HUES64 (cell line): ENCODE measurements at regions not wholly inside any gene's neighbourhood (a gene's known extent, or its start where the extent isn't known, plus 50 kb on each side); places are given as distances from the start of the nearest gene placed in this dataset.

Experiments
- H3K27ac ChIP-seq: 2 replicates; pipeline ENCODE4 v1.7.0; 2013; ENCODE audit warnings: low read depth, low read length, inconsistent platforms
- H3K27me3 ChIP-seq: 2 replicates; pipeline ENCODE4 v1.6.1; 2013; ENCODE audit warnings: mild to moderate bottlenecking, low read length; ENCODE audit not compliant: insufficient read depth
- H3K36me3 ChIP-seq: 2 replicates; pipeline ENCODE4 v1.6.1; 2013; ENCODE audit warnings: mild to moderate bottlenecking, low read length; ENCODE audit not compliant: insufficient read depth
- H3K4me1 ChIP-seq: 2 replicates; pipeline ENCODE4 v1.6.1; 2013; ENCODE audit warnings: mild to moderate bottlenecking, low read length, moderate library complexity; ENCODE audit not compliant: insufficient read depth
- H3K4me3 ChIP-seq: 2 replicates; pipeline ENCODE4 v1.5.1; 2013; ENCODE audit warnings: mild to moderate bottlenecking, low read length, moderate library complexity
- H3K9ac ChIP-seq: 2 replicates; pipeline ENCODE4 v1.6.1; 2013; ENCODE audit warnings: mild to moderate bottlenecking, low read depth, low read length
- H3K9me3 ChIP-seq: 2 replicates; pipeline ENCODE4 v1.6.1; 2013; ENCODE audit warnings: low read depth, low read length; ENCODE audit not compliant: insufficient read depth
- WGBS: fragments of 150-250, 120-280 bp; methylation state at CpG from one replicate; pipeline ENCODE4 v1.1.7; 2013; ENCODE audit warnings: missing lambda C conversion rate; 5-methylcytosine and 5-hydroxymethylcytosine counted together

- no peaks in the 10 kb centered on the region for H3K36me3 ChIP-seq
- no peak overlapping the region for H3K9ac ChIP-seq
- H3K9me3 ChIP-seq = peaks cover 16% of the 10 kb centered on the region
- H3K4me3 ChIP-seq = no peak overlapping the region
- H3K27me3 ChIP-seq = no peaks in the 10 kb centered on the region
- no peaks in the 10 kb centered on the region for H3K4me1 ChIP-seq
- WGBS = 93% methylated on average over 1 of the region's 2 CpGs
- H3K27ac ChIP-seq = no peak overlapping the region
Observed at GRCh38 chr13:81682081-81682630, 1341.2 kb upstream of the SPRY2 start.

DNA sequence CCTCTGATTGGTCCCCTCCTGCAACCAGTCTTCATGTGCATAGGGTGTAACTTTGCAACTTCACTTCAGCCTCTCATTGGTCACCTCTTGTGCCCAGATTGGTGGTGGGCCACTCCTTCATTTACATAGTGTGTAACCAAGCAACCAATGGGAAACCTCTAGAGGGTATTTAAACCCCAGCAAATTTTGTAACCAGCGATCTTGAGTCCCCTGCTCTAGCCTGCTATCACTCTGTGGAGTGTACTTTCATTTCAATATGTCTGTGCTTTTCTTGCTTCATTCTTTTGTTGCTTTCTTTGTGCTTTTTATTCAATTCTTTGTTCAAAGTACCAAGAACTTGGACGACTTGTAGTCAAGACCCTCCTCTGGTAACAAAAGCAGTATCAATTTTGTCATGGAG is 1336.9 kb upstream of the SPRY2 start:
- Histone ChIP-seq H3K27ac (no peak overlapping the region), H3K27me3 (no peaks in the 10 kb centered on the region), H3K4me3 (no peak overlapping the region), H3K9me3 (peaks cover 19% of the 10 kb centered on the region), H3K4me1 (no peaks in the 10 kb centered on the region), H3K9ac (no peak overlapping the region), H3K36me3 (no peaks in the 10 kb centered on the region)
- WGBS = 91% methylated on average over 2 of the region's 2 CpGs

GRCh38 chr13:81676008-81676407 is 1335.1 kb upstream of the SPRY2 start:
- Histone ChIP-seq H3K36me3 (no peaks in the 10 kb centered on the region), H3K9ac (no peak overlapping the region)
- 95% methylated on average over 11 of the region's 11 CpGs for WGBS

GRCh38 chr13:81671064-81671463 is 1330.1 kb upstream of the SPRY2 start:
- Histone ChIP-seq H3K9me3 (no peaks in the 10 kb centered on the region), H3K4me1 (peaks cover 19% of the 10 kb centered on the region), H3K27me3 (no peaks in the 10 kb centered on the region), H3K36me3 (no peaks in the 10 kb centered on the region), H3K4me3 (no peak overlapping the region), H3K9ac (no peak overlapping the region), H3K27ac (no peak overlapping the region)
- WGBS = 96% methylated on average over 2 of the region's 3 CpGs

More at GRCh38 chr13:81676008-81676407, 1335.1 kb upstream of the SPRY2 start:
- no peak overlapping the region for H3K27ac ChIP-seq
- no peaks in the 10 kb centered on the region for H3K27me3 ChIP-seq
- peaks cover 2% of the 10 kb centered on the region for H3K4me1 ChIP-seq
- H3K4me3 ChIP-seq = no peak overlapping the region
- peaks cover 19% of the 10 kb centered on the region for H3K9me3 ChIP-seq

GRCh38 chr13:81670048-81670447 is 1329.1 kb upstream of the SPRY2 start:
- Histone ChIP-seq H3K4me1 (peaks cover 19% of the 10 kb centered on the region), H3K9ac (no peak overlapping the region), H3K9me3 (no peaks in the 10 kb centered on the region), H3K4me3 (no peak overlapping the region), H3K36me3 (no peaks in the 10 kb centered on the region), H3K27me3 (no peaks in the 10 kb centered on the region), H3K27ac (no peak overlapping the region)
- 58% methylated on average over 2 of the region's 2 CpGs for WGBS

DNA sequence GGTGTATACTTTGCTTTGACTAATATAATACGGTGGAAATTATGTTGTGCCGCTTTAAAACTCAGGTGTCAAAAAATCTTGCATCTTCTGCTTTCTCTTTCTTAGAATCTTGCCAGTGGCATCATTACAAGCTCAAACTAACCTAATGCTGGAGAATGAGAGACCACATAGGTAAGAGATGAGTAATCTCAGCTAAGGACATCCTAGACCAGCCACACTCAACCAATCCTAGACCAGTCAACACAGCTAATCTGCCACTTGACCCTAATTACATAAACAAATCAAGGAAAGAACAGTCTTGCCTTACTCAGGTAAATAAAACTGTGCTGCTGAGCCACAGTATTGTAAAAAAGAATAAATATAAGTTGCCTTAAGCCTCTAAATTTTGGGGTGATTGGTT is 1323.9 kb upstream of the SPRY2 start:
- 93% methylated on average over 2 of the region's 2 CpGs for WGBS
- Histone ChIP-seq H3K9ac (no peak overlapping the region), H3K27me3 (no peaks in the 10 kb centered on the region), H3K36me3 (no peaks in the 10 kb centered on the region), H3K27ac (no peak overlapping the region), H3K4me1 (peaks cover 8% of the 10 kb centered on the region), H3K4me3 (no peak overlapping the region), H3K9me3 (no peaks in the 10 kb centered on the region)

DNA sequence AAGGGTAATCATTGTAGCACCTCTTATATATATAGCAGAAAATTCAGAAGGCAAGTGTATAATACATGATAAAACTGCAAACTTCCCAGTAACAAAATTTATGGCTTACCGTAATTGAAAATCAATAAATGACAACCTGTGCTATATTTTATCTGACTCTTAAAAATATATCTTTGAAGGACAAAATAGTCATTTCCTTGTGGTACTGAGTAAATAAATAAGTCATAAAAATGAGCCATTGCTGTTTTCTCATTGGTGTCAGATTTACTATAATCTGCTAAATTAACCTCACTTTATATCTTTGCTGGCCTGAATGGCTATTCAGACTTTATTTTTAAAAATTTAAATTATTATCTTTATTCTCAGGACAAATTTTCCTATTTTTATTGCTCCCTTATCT is 1319.1 kb upstream of the SPRY2 start:
- no peak overlapping the region for H3K4me3 ChIP-seq
- no peak overlapping the region for H3K9ac ChIP-seq
- no peak overlapping the region for H3K27ac ChIP-seq
- no peaks in the 10 kb centered on the region for H3K9me3 ChIP-seq
- H3K27me3 ChIP-seq = no peaks in the 10 kb centered on the region
- WGBS = no CpG with 5 or more reads among the region's 1 CpG
- no peaks in the 10 kb centered on the region for H3K4me1 ChIP-seq
- no peaks in the 10 kb centered on the region for H3K36me3 ChIP-seq

DNA sequence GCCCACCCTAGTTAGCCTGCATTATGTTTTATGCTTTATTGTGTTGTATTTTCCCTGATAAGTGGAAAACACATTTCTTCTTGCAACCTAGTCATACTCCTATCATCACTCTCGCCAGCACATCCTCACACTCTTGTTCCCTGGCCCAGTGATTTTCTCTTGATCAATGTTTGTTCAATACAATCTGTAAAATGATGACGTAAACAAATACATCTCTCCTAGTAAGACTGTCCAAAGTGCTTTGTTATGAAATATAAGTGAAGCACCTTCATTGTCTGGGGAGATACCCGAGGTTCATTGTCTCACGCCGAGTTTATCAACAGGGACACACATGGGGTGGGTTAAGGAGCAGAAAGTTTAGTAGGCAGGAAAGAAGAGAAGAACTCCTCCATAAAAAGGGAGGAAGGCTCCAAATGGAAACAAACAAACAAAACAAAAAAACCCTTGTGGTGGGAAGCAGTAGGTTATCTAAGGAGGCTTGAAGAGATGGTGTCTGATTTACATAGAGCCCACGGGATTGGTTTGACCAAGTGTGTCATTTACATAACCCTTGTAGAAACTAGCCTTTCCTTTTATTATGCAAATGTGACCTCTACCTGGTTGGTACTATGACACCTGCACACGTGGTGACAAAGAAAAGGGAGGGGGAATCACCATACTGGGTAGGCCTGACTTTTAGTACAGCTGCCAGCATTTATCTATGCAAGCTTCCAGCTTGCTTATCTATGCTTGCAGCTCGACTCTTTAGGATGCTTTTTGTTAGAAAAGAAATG is 1317.9 kb upstream of the SPRY2 start:
- Histone ChIP-seq H3K9me3 (no peaks in the 10 kb centered on the region), H3K27ac (no peak overlapping the region), H3K36me3 (no peaks in the 10 kb centered on the region), H3K4me3 (no peak overlapping the region), H3K9ac (no peak overlapping the region), H3K4me1 (no peaks in the 10 kb centered on the region), H3K27me3 (no peaks in the 10 kb centered on the region)
- 82% methylated on average over 7 of the region's 8 CpGs for WGBS

DNA sequence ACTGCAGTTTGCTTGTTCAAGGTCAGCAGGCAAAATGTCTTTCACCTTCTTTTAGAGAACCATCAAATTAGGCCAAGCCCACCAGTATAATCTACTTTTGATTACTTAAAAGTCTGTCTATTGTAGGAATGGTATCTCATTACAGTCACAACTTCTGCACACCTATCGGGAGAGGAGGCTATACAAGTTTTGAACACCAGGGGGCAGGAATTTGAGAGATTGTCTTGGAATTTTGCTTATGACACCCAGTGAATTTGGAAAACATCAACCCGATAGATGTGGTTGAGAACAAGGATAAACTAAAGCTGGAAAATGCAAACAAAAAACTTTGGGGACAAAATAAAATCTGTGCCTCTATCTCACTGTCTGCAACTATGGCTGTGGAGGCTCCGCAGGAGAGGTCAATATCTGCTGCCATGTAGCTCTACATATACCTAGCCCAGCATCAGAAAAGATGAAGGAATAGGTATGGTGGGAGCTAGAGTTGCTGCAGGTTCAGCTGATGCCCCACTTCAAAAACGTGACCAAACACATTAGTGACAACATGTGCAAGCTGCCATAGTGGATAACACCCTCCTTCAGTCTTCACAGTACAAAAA is 1299.2 kb upstream of the SPRY2 start:
- 93% methylated on average over 4 of the region's 4 CpGs for WGBS

DNA sequence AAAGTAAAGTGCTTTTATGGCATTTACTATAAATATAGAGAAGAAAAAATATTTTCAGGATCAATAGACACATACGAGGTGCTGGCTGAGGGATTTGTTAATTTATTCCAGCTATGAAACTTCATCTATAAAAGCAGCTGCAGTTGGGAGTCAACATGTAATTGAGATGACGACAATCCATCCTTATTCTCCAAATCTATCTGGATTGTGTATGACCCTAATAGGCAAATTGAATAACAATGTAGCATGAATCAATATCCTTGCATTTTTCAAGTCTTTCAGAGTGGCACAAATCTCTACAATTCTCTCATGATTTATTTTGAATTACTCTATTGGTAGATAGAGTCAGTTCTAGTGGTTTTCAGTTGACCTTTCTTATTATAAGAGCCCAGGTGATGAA is 1296.5 kb upstream of the SPRY2 start:
- Histone ChIP-seq H3K36me3 (no peaks in the 10 kb centered on the region), H3K9ac (no peak overlapping the region), H3K27me3 (no peaks in the 10 kb centered on the region), H3K9me3 (no peaks in the 10 kb centered on the region), H3K27ac (no peak overlapping the region), H3K4me1 (no peaks in the 10 kb centered on the region), H3K4me3 (no peak overlapping the region)
- no CpG with 5 or more reads among the region's 2 CpGs for WGBS

More for the DNA sequence above, 1299.2 kb upstream of the SPRY2 start:
- Histone ChIP-seq H3K36me3 (no peaks in the 10 kb centered on the region), H3K9me3 (no peaks in the 10 kb centered on the region), H3K27me3 (no peaks in the 10 kb centered on the region), H3K27ac (no peak overlapping the region), H3K4me1 (no peaks in the 10 kb centered on the region), H3K4me3 (no peak overlapping the region), H3K9ac (no peak overlapping the region)

DNA sequence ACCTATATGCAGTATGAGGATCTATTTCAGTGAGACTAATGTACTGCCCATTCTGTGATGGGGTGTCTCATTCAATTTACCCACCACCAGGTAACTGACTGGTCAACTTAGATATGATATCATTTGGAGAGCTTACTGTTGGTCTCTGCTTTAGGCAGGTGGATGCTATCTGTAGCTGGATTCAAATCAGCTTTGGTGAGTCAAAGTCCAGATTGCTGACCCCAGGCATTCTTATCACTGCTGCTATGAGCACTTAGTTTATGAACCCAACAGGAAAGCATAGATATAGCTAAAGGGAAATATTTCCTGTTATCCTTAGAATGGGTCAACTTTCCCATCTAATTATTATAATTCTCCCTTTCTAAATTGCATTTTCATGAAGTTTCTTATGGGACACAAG is 1295.2 kb upstream of the SPRY2 start:
- Histone ChIP-seq H3K4me1 (no peaks in the 10 kb centered on the region), H3K27ac (no peak overlapping the region), H3K9me3 (no peaks in the 10 kb centered on the region), H3K36me3 (no peaks in the 10 kb centered on the region), H3K27me3 (no peaks in the 10 kb centered on the region), H3K9ac (no peak overlapping the region), H3K4me3 (no peak overlapping the region)
